WTC11 (cell line): ENCODE measurements at regions not wholly inside any gene's neighbourhood (a gene's known extent, or its start where the extent isn't known, plus 50 kb on each side); places are given as distances from the start of the nearest gene placed in this dataset.

Experiments used
- ATF6 ChIP-seq: sonication (generic); formaldehyde crosslinking; IDR thresholded peaks from 2 replicates; pipeline ENCODE4 v1.8.1; 2023; ENCODE audit warnings: mild to moderate bottlenecking, missing genetic modification reagents
- CREB1 ChIP-seq: sonication (generic); formaldehyde crosslinking; IDR thresholded peaks from 2 replicates; pipeline ENCODE4 v1.8.0; 2023; ENCODE audit warnings: mild to moderate bottlenecking, missing genetic modification reagents
- CTCF ChIP-seq: fragments of 200-600 bp; IDR thresholded peaks from 2 replicates; pipeline ENCODE4 v1.8.0; 2022; ENCODE audit warnings: antibody characterized with exemption
- E2F4 ChIP-seq: sonication (generic); formaldehyde crosslinking; IDR thresholded peaks from 2 replicates; pipeline ENCODE4 v1.8.1; 2022; ENCODE audit warnings: low read depth, mild to moderate bottlenecking, moderate library complexity, missing genetic modification reagents, borderline replicate concordance
- ESRRA ChIP-seq: sonication (generic); formaldehyde crosslinking; IDR thresholded peaks from 2 replicates; pipeline ENCODE4 v1.8.1; 2022; ENCODE audit warnings: mild to moderate bottlenecking, missing genetic modification reagents, borderline replicate concordance
- HMGA2 ChIP-seq: fragments of 250-450 bp; sonication (Bioruptor Pico); IDR thresholded peaks from 2 replicates; pipeline ENCODE4 v1.4.0; 2021; ENCODE audit warnings: mild to moderate bottlenecking, moderate library complexity
- PRDM15 ChIP-seq: sonication (generic); formaldehyde crosslinking; IDR thresholded peaks from 2 replicates; pipeline ENCODE4 v1.8.0; 2022; ENCODE audit warnings: missing genetic modification reagents
- TCF7 ChIP-seq: sonication (generic); formaldehyde crosslinking; IDR thresholded peaks from 2 replicates; pipeline ENCODE4 v1.8.0; 2022; ENCODE audit warnings: mild to moderate bottlenecking, low read depth, missing genetic modification reagents, moderate library complexity
- TEAD4 ChIP-seq: sonication (generic); formaldehyde crosslinking; IDR thresholded peaks from 2 replicates; pipeline ENCODE4 v1.8.0; 2022; ENCODE audit warnings: mild to moderate bottlenecking, missing genetic modification reagents
- ZNF263 ChIP-seq: sonication (generic); formaldehyde crosslinking; IDR thresholded peaks from 2 replicates; pipeline ENCODE4 v1.8.1; 2022; ENCODE audit warnings: low read depth, mild to moderate bottlenecking, moderate library complexity, missing genetic modification reagents

GRCh38 chr16:64253096-64253495, 868.8 kb downstream of the CDH11 start:
- TF ChIP-seq CREB1 (CRISPR knock-in tag) (no peak), TEAD4 (CRISPR knock-in tag) (no peak), ESRRA (no peak), CTCF (no peak), TCF7 (CRISPR knock-in tag) (no peak), ATF6 (CRISPR knock-in tag) (no peak), PRDM15 (CRISPR knock-in tag) (no peak), E2F4 (no peak), ZNF263 (CRISPR knock-in tag) (no peak), HMGA2 (CRISPR knock-in tag) (no peak)
